ENCODE measurements at regions not wholly inside any gene's neighbourhood (a gene's known extent, or its start where the extent isn't known, plus 50 kb on each side); places are given as distances from the start of the nearest gene placed in this dataset.

GRCh38 chr3:134092208-134092701 lies 62.5 kb upstream of the SLCO2A1 start:
- Histone ChIP-seq H4K8ac (ENCODE audit: extremely low read depth, insufficient read depth, low read length) (no peak overlapping the region), H3K23ac (ENCODE audit: insufficient read length) (no peak overlapping the region), H2BK5ac (ENCODE audit: low read depth, low read length) (no peak overlapping the region), H3K79me1 (ENCODE audit: low read depth, low read length) (no peaks in the 10 kb centered on the region), H3K14ac (ENCODE audit: insufficient read length) (no peak overlapping the region), H4K20me1 (replicated peaks in 1 of 2; ENCODE audit: control insufficient read depth in 1 of 2, insufficient read depth in 2 of 2, low read length in 2 of 2) (no peaks in the 10 kb centered on the region), H3K23me2 (ENCODE audit: low read depth, low read length) (no peaks in the 10 kb centered on the region), H2AFZ (ENCODE audit: low read length) (no peak overlapping the region), H2BK20ac (ENCODE audit: low read length) (no peak overlapping the region), H3K4me1 (replicated peaks in 1 of 4; ENCODE audit: control insufficient read depth in 3 of 4, insufficient read depth in 4 of 4, low read length in 3 of 4) (no peaks in the 10 kb centered on the region), H3K27me3 (replicated peaks in 1 of 4; ENCODE audit: control insufficient read depth in 3 of 4, extremely low read depth in 1 of 4, insufficient read depth in 3 of 4, low read length in 3 of 4) (no peaks in the 10 kb centered on the region), H2BK120ac (replicated peaks; ENCODE audit: low read depth, low read length) (no peak overlapping the region), H3K36me3 (ENCODE audit: control insufficient read depth in 2 of 4, insufficient read depth in 4 of 4, low read length in 3 of 4) (no peaks in the 10 kb centered on the region), H3K18ac (ENCODE audit: extremely low read depth, low read length) (no peak overlapping the region), H3K79me2 (ENCODE audit: control insufficient read depth in 1 of 2, insufficient read depth in 2 of 2, low read length in 2 of 2) (no peaks in the 10 kb centered on the region), H3K56ac (replicated peaks; ENCODE audit: insufficient read length, low read depth, low read length) (no peak overlapping the region), H3K4me3 (ENCODE audit: extremely low read depth in 1 of 4, insufficient read depth in 2 of 4, low read depth in 3 of 4, low read length in 4 of 4) (no peak overlapping the region), H3K9ac (replicated peaks in 1 of 4; ENCODE audit: extremely low read depth in 1 of 4, low read depth in 3 of 4, low read length in 3 of 4) (no peak overlapping the region), H3K4me2 (ENCODE audit: insufficient read depth in 1 of 2, low read depth in 2 of 2, low read length in 2 of 2) (no peak overlapping the region), H2BK12ac (ENCODE audit: low read depth, low read length) (no peak overlapping the region), H4K91ac (replicated peaks; ENCODE audit: insufficient read length, low read length) (no peak overlapping the region), H3K27ac (ENCODE audit: low read depth, low read length) (no peak overlapping the region), H2BK15ac (ENCODE audit: low read length) (no peak overlapping the region), H3K4ac (replicated peaks; ENCODE audit: insufficient read length, low read depth, low read length) (no peak overlapping the region), H3K9me3 (ENCODE audit: insufficient read depth in 2 of 2, low read depth in 1 of 2, low read length in 1 of 2) (no peaks in the 10 kb centered on the region), H2AK5ac (ENCODE audit: low read depth, low read length) (no peak overlapping the region), H4K5ac (ENCODE audit: insufficient read length, low read depth, low read length) (no peak overlapping the region)
- WGBS, 2 experiments (ENCODE audit: extremely low coverage in 1 of 2, insufficient coverage in 1 of 2, insufficient read length in 1 of 2, insufficient replicate concordance in 2 of 2, low coverage in 1 of 2, low lambda C conversion rate in 2 of 2, missing lambda C conversion rate in 1 of 2) = 97% methylated on average over 6 of the region's 6 CpGs; no CpG with 5 or more reads in 1 of the 2 experiments
- ChIA-PET POLR2A (ENCODE audit: partially characterized antibody) (no interaction called here), CTCF (ENCODE audit: partially characterized antibody) (interaction anchor here (1.6 kb wide), 1 partner anchor 120 kb away, joined by 3 read pairs; no protein-coding TSS in a partner anchor)
- no peak for TF ChIP-seq HDAC6 (IDR thresholded peaks at IDR 0.05; ENCODE audit: low read depth, low read length)
- TF ChIP-seq SP1 (IDR thresholded peaks at IDR 0.05; ENCODE audit: low read depth, low read length) = no peak
- no peak for TF ChIP-seq GABPA (IDR thresholded peaks at IDR 0.05; ENCODE audit: borderline replicate concordance, insufficient read depth, low read length)
- TF ChIP-seq, protein P1, sequence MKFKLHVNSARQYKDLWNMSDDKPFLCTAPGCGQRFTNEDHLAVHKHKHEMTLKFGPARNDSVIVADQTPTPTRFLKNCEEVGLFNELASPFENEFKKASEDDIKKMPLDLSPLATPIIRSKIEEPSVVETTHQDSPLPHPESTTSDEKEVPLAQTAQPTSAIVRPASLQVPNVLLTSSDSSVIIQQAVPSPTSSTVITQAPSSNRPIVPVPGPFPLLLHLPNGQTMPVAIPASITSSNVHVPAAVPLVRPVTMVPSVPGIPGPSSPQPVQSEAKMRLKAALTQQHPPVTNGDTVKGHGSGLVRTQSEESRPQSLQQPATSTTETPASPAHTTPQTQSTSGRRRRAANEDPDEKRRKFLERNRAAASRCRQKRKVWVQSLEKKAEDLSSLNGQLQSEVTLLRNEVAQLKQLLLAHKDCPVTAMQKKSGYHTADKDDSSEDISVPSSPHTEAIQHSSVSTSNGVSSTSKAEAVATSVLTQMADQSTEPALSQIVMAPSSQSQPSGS (IDR thresholded peaks at IDR 0.05; ENCODE audit: low read length) = no peak
- TF ChIP-seq EP300 (IDR thresholded peaks at IDR 0.05; ENCODE audit: borderline replicate concordance in 1 of 2, low read depth in 2 of 2, low read length in 2 of 2) = no peak
- TF ChIP-seq SP2 (IDR thresholded peaks at IDR 0.05; ENCODE audit: low read length) = no peak
- no peak for TF ChIP-seq SIRT6 (IDR thresholded peaks at IDR 0.05; ENCODE audit: low read length)
- no peak for TF ChIP-seq TAF1 (IDR thresholded peaks at IDR 0.05; ENCODE audit: low read depth, low read length)
- TF ChIP-seq POU5F1 (IDR thresholded peaks at IDR 0.05; ENCODE audit: low read depth, low read length) = no peak
- TF ChIP-seq JUN (IDR thresholded peaks at IDR 0.05; ENCODE audit: low read depth, low read length) = no peak
- DNase-seq (ENCODE audit: low read depth in 1 of 2, low spot score in 2 of 2) (no peak), FAIRE-seq (no peak)

Measured in H1 (cell line).